ENCODE measurements at regions not wholly inside any gene's neighbourhood (a gene's known extent, or its start where the extent isn't known, plus 50 kb on each side); places are given as distances from the start of the nearest gene placed in this dataset.

GRCh38 chr5:135241536-135241935, 157.5 kb downstream of the MACROH2A1 start:
- TF ChIP-seq CTCF (IDR thresholded peaks at IDR 0.05; ENCODE audit: borderline replicate concordance, extremely low read depth, low read length, poor library complexity, severe bottlenecking) (no peak), EZH2 (IDR thresholded peaks at IDR 0.05; ENCODE audit: borderline replicate concordance, low read depth, low read length, severe bottlenecking) (no peak)
